A549 (cell line): ENCODE measurements at regions not wholly inside any gene's neighbourhood (a gene's known extent, or its start where the extent isn't known, plus 50 kb on each side); places are given as distances from the start of the nearest gene placed in this dataset.

ENCODE experiments used
- BHLHE40 ChIP-seq: IDR thresholded peaks from 2 replicates; pipeline ENCODE4 v1.6.1; 2012; ENCODE audit warnings: low read depth, low read length, inconsistent platforms
- CEBPB ChIP-seq, 2 experiments: fragments of >200 bp in 1 of 2; sonication (Bioruptor Twin) in 1 of 2; formaldehyde crosslinking in 1 of 2; IDR thresholded peaks; 2 replicates each; pipeline ENCODE4 v1.6.1; 2012 to 2016
- EP300 ChIP-seq, 2 experiments: fragments of >200 bp; sonication (Bioruptor Twin); formaldehyde crosslinking; IDR thresholded peaks; 2 replicates in 1 of 2; 3 replicates in 1 of 2; pipeline ENCODE4 v1.6.1; 2016 to 2017
- PHF8 ChIP-seq: fragments of 200-600 bp; sonication (generic); IDR thresholded peaks from 2 replicates; pipeline ENCODE4 v1.6.1; 2016; ENCODE audit warnings: low read depth, mild to moderate bottlenecking, antibody characterized with exemption, moderate library complexity, borderline replicate concordance
- POLR2A ChIP-seq: IDR thresholded peaks from 2 replicates; pipeline ENCODE4 v1.6.1; 2012; ENCODE audit warnings: mild to moderate bottlenecking, low read length
- POLR2AphosphoS2 ChIP-seq: conservative IDR thresholded peaks from 2 replicates; pipeline ENCODE4 v1.6.1; 2012; ENCODE audit warnings: low read length, improper control_type of control experiment, inconsistent platforms
- RFX5 ChIP-seq: fragments of 450-650 bp; IDR thresholded peaks from 2 replicates; pipeline ENCODE4 v1.7.1; 2014; ENCODE audit warnings: antibody characterized with exemption, mild to moderate bottlenecking, moderate library complexity
- SREBF2 ChIP-seq: fragments of 450-650 bp; IDR thresholded peaks from 2 replicates; pipeline ENCODE4 v1.6.1; 2014; ENCODE audit warnings: mild to moderate bottlenecking, moderate library complexity
- ZFP36 ChIP-seq: fragments of 450-650 bp; IDR thresholded peaks from 2 replicates; pipeline ENCODE4 v1.6.1; 2014; ENCODE audit warnings: borderline replicate concordance; ENCODE audit not compliant: partially characterized antibody
- TF ChIP-seq, protein P1 (sequence below): fragments of >200 bp; sonication (Bioruptor Twin); formaldehyde crosslinking; IDR thresholded peaks from 3 replicates; pipeline ENCODE4 v1.5.1; 2016
- TF ChIP-seq, protein P2 (sequence below): fragments of 450-650 bp; IDR thresholded peaks from 2 replicates; pipeline ENCODE4 v1.6.1; 2014; ENCODE audit warnings: antibody characterized with exemption

DNA sequence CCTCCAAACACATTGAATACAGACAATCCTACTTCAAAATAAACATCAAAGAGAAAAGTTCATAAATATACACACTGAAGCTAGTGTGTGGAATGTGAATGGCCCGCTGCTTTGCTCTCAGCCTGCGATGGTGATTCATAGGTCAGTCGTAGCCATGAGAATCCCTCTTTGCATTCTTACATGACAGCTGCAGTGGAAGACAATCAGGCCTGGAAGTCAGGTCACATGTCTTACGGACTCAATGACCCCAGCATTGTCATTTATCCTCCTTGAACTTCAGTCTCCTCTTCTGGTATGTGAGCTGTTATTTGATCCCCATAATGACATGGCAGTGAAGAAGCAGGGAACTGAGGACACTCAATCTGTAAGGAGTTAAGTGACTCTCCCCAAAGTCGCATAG, 217.8 kb upstream of the EOMES start:
- no peak for TF ChIP-seq POLR2A
- TF ChIP-seq, protein P1, sequence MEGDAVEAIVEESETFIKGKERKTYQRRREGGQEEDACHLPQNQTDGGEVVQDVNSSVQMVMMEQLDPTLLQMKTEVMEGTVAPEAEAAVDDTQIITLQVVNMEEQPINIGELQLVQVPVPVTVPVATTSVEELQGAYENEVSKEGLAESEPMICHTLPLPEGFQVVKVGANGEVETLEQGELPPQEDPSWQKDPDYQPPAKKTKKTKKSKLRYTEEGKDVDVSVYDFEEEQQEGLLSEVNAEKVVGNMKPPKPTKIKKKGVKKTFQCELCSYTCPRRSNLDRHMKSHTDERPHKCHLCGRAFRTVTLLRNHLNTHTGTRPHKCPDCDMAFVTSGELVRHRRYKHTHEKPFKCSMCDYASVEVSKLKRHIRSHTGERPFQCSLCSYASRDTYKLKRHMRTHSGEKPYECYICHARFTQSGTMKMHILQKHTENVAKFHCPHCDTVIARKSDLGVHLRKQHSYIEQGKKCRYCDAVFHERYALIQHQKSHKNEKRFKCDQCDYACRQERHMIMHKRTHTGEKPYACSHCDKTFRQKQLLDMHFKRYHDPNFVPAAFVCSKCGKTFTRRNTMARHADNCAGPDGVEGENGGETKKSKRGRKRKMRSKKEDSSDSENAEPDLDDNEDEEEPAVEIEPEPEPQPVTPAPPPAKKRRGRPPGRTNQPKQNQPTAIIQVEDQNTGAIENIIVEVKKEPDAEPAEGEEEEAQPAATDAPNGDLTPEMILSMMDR = no peak
- TF ChIP-seq, protein P2, sequence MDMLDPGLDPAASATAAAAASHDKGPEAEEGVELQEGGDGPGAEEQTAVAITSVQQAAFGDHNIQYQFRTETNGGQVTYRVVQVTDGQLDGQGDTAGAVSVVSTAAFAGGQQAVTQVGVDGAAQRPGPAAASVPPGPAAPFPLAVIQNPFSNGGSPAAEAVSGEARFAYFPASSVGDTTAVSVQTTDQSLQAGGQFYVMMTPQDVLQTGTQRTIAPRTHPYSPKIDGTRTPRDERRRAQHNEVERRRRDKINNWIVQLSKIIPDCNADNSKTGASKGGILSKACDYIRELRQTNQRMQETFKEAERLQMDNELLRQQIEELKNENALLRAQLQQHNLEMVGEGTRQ = no peak
- no peak for TF ChIP-seq SREBF2
- no peak for TF ChIP-seq ZFP36
- TF ChIP-seq POLR2AphosphoS2 = no peak
- TF ChIP-seq BHLHE40 = no peak
- TF ChIP-seq PHF8 = no peak
- TF ChIP-seq CEBPB (IDR thresholded peaks at IDR 0.05) = no peak
- TF ChIP-seq RFX5 = no peak
- TF ChIP-seq EP300 (IDR thresholded peaks at IDR 0.05) = no peak
